GM18508 (cell line): ENCODE measurements at regions not wholly inside any gene's neighbourhood (a gene's known extent, or its start where the extent isn't known, plus 50 kb on each side); places are given as distances from the start of the nearest gene placed in this dataset.

Experiments
- ATAC-seq: cut with Tn5 transposase; IDR thresholded peaks from one replicate; pipeline ENCODE4 v1.9.1; 2021; ENCODE audit warnings: moderate number of reproducible peaks; ENCODE audit not compliant: insufficient read depth, unreplicated experiment

DNA sequence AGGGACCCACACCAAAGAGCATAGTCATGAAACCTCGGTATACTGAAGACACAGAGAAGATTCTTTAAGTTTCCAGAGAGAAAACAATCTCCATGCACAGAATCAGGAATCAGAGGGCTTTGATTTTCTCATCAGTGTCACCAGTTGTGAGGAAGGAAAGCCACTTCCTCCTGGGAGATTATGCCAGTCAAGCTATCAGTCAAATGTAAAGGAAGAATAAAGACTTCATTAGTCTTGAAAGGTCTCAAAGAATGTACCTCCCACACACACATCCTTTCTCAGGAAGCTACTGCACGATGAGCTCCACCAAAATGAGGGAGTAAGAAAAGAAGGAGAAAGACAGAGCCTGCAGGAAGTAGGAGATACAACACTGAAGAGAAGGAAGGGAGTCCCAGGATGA is 486.3 kb downstream of the SHQ1 start:
- no peak for ATAC-seq

DNA sequence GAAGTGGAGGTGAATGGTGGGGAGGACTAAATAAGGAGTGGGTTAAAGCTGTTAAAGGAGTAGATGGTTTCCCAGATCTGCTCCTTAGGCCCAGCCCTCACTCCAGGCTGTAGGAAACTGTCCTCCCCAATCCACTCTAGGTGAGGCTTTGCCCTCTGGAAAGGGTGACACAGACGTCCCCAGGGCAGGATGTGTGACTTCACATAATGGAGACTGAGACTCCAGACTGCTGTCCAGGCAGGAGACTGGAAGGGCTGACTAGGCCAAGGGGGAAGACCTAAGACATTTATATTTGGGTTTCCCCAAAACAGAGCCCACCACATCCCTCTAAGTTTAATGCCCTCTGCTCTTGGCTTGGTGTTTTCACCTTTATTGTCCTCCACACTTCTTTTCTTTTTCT is 488.5 kb downstream of the SHQ1 start:
- ATAC-seq = no peak

DNA sequence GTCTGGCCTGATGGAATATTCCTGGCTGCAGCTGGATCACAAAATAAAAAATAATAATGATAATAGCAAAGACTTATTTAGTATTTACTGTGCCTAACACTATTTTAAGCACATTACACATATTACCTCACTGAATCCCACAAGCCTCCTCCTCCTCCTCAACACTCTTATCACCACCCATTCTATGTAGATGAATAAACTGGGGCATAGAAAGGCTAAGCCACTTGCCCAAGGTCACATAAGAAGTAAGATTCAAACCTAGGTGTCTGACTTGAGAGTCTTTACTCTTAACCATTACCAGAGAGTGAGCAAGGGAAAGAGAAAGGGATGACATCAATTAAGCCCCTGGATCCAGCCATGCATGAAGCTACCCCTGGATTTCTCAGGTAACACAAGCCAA is 493.1 kb downstream of the SHQ1 start:
- no peak for ATAC-seq

DNA sequence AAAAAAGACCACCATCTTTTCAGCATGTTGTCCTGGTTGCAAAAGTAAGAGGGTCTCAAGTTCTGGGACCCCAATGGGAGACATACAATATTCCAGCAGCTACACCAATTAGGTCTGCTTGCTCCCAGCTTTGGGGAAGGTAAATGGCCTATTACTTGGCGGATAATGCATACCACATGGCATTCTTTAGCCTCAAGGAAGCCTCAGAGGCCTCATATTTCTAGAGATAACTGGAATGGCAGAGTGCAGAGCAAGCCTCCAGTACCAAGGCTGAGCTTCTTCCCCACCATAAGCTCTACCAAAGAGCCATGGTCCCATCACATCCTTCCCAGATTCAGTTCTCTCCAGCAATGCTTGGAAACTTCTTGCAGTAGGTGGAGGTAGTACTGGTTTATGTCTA is 493.8 kb downstream of the SHQ1 start:
- ATAC-seq = no peak

DNA sequence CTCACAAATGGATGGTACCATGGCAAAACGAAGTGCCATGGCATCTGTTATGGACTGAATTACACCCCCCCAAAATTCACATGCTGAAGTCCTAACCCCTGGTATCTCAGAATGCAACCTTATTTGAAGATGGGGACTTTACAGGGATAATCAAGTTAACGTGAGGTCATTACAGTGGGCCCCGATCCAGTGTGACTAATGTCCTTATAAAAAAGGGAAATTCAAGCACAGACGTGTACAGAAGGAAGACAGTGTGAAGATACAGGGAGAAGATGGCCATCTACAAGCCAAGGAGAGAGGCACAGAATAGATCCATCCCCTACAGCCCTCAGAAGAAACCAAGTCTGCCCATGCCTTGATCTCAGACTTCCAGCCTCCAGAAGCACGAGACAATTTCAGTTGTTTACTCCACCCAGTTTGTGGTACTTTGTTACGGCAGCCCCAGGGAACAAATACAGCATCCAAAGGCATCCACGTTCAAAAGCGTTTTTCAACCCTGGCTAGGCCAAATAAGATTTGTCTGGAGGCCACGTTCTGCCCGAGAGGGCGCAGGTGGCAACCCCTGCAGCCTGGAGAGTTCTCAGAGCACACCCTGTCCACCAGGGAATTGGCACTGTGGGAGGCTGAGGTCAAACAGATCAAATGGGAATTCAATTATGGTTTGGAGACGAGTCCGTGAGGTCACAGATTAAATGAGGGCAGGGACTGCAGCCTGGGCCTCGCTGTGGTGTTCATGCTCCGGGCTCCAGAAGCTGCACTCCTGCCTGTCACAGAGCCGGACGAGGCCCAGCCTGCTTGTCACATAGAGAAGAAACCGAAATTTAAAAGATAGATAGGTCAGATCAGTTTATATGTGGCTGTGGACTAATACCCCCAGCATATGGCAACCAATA is 494.8 kb downstream of the SHQ1 start:
- no peak for ATAC-seq

DNA sequence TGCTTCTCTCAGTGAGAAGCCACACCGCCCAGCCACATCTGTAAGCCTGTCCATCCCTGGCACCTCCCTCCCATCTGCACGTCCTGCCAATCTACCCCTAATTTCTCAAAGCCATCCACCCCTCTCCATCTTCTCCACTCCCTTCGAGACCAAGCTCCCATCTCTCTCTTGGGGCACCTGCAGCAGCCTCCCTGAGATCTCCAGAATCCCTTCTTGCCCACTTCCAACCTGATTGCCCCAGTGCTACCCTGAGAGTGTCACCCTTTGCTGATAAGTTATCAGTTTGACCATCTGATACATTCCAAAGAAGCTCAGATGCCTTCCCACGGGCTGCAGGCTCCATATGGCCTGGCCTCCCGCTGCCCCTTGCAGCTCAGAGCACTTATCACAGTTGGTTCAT is 496.1 kb downstream of the SHQ1 start:
- no peak for ATAC-seq

DNA sequence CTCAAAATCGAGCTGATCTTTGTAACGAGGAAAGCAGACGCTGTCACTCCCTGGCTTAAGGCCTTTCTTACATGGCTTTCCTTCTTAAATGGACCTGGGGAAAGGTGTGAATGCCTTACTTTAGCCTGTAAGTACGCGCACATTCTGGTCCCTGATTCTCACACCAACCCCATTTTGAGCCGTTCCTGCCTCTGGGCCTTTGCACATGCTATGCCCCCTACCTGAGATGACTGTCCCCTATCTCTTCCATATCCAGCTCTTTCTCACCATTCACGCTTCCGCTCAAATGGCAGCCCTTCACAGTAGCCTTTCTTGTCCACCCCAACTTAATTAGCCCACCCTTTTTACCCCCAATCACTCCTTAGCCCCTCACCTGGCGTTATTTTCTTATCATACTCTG is 496.7 kb downstream of the SHQ1 start:
- ATAC-seq = no peak

DNA sequence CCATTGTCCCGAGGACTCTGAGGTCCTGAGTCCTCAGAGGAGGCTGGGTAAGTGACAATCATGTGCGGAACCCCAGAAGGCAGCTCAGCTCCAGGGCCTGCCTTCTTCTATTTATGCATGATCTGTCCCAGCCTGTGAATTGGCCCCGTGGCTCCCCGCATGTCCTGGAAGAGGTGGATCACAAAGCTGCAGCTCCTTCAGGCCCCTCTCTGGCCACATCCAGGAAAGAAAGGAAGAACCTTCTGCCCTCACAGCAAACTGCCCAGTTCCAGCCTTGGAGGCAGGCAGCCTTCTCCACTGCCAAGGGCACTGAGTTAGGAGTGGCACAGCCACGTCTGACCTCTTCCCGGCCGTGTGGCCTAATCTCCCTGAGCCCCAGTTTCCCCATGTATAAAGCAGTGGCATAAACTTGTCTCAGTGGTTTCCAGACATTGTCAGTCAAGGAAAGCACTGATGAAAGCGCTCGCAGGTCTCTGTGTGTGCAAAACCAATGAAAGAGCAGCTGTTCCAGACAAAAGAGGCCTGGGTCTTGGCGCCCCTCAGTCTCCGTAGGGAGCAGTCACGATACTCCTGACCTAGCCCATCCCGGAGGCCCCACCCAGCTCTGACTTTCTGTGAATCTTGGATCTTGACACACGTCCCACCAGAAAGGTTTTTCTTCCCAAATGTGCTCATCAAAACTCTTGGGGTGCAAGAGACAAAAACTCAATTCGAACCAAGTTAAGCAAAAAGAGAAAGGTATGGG is 497.3 kb downstream of the SHQ1 start:
- no peak for ATAC-seq

DNA sequence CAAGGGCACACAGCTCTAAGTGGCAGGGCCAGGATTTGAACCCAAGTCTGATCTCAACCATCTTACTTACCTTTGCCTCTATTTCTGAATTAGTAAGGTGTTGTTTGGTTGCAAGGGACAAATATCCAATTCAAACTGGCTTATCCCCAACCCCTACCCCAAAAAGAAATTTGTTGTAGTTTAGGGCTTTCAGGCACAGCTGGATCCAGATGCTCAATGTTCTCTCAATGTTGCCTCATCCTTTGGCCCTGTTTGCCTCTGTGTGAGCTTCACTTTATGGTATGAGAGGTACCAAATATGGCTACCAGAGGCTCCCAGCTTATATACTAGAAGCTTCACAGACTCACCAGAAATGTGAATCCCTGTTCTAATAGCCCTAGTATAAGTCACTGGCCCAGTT is 499.9 kb downstream of the SHQ1 start:
- no peak for ATAC-seq

DNA sequence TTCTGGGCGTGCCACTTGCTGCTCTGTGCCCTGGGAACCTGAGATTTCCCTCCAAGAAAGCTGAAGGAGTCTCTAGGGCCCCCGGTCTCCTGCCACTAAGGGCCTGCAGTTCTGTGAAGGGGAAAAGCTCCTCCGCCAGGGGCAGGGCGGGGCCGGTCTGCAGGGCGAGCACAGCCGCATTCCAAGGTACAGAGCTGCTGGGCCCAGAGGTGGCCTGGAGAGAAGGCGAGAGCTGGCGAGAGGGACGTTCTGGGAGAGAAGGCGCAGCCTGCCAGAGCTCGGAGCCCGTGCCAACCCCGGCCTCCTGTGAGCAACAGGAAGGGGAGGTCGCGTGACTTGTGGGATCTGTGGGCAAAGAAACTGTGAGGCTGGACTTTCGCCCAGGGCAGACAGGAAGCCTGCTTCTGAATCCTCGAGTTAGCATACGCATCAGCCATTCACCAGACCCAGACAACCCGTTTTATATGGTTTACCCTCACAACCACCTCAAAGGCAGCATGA is 500.4 kb downstream of the SHQ1 start:
- peak; percentile 74 for ATAC-seq

DNA sequence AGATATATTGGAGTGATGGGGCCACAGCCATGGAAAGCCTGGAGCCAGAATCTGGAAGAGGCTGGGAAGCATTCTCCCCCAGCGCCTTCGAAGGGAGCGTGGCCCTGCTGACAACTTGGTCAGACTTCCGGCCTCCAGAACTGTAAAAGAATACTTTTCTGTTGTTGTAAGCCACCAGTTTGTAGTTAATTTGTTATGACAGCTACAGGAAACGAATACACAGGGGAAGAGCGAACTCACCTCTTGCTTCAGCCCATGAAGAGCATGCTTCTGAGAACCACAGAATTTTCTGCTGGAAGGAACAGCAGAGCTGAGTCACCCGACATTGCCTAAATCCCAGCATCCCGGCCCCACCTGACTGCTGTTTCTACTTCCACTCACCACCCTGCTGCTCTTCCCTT is 501.7 kb downstream of the SHQ1 start:
- ATAC-seq = no peak

DNA sequence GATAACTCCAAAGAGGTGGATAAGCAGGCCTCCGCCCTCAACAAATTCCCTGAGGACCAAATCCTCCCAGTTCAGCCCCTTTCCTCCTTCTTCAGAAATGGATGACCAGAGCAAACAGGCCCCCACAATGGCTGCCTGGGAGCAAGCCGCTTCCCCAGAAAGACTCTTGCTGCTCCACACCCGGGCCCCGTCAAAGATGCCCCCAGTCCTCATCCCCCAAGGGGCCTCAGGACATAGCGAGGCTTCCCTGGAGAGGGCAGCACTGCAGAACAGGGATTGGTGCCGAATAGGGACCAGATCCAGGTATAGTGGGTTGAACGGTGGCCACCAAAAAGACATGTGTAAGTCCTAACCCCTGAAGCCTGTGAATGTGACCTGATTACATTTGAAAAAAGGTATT is 502.3 kb downstream of the SHQ1 start:
- ATAC-seq = no peak

DNA sequence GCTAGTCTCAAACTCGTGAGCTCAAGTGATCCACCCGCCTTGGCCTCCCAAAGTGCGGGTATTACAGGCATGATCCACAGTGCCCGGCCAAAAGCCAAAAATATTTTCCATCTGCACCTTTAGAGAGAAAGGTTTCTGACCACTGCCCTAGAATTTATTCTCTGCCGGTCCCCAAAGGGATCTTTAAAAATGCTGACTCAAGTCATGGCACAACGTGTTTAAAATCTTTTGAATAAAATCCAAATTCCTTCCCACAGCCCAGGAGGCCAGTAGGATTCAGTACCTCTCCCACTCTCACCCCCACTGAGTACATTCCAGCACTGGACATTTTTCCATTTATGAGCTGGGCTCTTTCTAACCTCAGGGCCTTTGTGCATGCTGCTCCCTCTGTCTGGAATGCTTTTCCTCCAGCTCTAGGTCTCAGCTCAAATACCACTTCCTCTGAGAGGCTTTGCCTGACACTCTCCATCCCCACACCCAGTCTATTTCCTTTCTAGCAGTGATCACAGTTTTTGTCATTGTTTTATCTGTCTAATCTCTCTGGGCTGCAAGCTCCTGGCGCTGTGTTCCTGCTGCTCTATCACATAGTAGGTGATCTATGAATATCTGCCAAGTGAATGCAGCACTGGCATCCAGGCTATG is 502.9 kb downstream of the SHQ1 start:
- ATAC-seq = no peak

DNA sequence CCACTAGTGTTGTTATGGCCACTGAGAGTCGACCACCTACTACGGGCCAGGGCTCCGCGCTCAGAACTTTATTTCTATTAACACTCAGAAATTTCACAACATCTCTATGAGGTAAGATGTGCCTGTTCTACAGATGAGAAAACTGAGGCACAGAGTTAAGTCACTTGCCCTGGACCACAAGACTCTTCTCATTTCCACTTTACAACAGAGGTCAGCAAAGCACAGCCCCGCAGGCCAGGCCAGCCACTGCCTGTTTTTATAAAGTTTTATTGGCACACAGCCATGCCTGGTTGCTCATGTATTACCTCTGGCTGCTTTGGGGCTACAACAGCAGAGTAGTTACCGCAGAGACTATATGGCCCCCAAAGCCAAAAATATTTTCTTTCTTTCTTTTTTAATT is 503.6 kb downstream of the SHQ1 start:
- no peak for ATAC-seq

DNA sequence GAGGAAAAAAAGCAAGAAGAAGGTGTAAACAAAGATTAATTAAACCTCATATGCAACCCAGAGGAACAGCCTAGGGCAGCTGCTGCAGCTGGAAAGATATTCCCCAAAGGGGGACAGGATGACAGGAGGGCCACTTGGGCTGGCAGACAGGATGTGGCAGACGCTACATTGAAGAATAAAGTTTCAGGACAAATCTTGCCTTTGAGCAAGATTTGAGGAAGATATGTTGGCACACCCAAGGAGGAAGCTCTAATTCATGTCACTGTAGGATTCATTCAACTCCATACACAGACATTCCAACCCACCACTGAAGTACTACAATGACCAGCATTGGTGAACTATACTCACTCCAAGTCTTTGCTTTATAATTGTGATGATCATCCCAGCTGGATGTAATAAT is 504.0 kb downstream of the SHQ1 start:
- ATAC-seq = no peak

DNA sequence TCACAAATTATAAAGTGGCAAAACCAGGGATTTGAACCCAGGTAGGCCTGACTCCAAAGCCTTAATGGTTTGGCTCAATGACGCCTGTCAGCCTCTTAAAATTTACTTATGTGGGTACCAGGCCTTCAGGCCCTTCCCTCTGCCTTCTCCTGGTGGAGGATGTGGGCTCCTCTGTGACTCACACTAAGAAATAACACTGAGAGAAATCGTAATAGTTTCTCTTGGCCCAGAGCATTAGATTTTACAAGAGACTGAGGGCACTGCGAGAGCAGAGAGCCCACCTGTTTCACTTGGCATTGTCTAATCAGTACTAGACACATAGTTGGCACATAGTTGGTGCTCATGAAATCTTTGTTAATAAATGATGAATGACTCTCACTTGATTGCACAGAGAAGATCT is 505.2 kb downstream of the SHQ1 start:
- ATAC-seq = no peak

DNA sequence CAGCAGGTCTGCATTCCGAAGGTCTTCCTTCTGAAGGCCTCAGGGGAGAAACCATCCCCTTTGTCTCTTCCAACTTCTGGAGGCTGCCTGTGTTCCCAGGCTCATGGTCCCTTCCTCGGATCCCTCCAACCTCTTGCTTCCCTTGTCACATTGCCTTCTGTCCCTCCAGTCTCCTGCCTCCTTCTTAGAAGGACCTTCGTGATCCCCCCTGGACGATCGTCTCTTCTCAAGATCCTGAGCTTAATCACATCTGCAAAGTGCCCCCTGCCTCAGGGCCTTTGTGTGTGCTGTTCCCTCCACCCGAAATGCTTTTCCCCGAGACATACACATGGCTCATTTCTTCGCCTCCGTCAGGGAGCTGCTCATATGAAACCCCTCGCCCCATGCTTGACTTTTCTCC is 505.8 kb downstream of the SHQ1 start:
- no peak for ATAC-seq

DNA sequence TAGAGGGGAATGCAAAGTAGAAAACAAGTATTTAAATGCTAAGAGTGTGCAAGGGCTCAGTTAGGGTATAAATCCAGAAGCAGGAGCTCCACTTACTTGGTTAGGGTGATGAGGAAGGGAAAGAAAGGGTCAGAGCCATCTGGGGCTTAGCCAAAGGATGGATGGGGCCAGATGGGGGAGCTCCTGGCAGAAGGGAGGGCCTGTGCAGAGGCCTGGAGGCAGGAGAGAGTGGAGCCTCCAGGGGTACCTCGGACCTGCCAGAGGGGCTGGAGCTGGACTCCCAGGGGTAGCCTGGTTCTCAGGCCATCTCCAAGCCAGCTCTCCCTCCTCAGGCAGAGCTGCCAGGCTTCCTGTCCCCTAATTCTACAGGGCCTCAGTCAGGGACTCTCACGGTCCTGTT is 506.3 kb downstream of the SHQ1 start:
- ATAC-seq = no peak

DNA sequence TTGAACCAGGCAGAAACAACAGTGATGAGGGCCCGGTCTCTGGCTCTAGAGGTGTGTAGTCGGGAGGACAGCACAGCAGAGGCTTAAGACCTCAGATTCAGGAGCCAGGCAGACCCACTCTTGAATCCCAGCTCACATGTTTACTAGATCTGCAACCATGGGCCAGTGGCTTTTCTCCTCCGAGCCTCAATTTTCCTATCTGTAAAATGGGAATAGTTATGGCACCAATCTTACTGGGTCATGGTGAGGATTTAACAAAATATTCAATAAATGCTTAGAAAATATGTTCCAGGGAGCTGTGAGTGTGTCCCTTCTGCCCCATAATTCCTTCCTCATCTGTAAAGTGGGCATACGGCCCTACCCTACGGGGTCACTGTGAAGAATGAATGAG is 506.9 kb downstream of the SHQ1 start:
- no peak for ATAC-seq

DNA sequence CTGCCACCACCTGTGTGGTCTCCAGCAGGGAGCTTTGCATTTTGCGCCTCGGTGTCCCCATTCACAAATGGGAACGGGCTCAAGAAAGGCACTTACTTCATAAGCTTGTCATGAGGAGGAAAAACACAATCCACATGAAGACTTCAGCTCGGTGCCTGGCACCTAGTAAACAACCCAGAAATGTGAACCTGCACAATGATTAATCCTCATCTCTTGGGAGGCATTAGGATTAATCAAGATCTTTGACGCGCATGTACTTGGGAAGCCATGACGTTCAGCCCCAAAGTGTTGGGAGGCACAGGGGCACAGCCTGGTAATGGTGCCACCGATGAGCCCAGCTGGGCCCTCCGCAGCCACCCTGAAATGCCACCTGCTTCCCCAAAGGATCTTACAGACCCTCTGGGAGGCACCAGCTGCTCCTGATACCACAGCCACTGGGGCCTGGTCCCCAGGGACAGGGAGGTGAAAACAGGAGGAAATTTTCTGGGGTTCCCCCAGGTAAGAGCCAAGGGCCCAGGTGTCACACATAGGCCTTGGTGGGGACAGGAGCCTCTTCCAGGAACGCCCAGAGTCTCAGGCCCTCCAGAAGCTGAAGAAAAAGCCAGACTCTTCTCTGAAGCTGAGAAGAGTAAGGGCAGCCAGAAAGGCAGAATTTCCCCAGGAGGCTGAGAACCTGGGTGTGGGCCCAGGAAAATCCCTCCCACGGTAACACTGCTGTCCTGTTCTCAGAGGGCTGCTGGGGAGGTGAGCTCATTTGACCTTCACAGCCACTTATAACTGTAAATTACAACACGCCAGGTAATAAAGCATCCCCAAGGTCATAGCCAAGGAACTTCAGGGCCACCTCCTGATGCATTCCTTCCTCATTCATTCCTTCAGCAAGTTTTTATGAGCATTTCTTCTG is 507.5 kb downstream of the SHQ1 start:
- no peak for ATAC-seq
